Renal cortex interstitium (tissue), 11 donors: ENCODE measurements at regions not wholly inside any gene's neighbourhood (a gene's known extent, or its start where the extent isn't known, plus 50 kb on each side); places are given as distances from the start of the nearest gene placed in this dataset.

Source experiments
- DNase-seq, 11 donors: peaks; one replicate each; pipeline ENCODE4 v3.0.0-alpha.2; 2013; ENCODE audit warnings: low read depth in 9 of 11, low spot score in 4 of 11; ENCODE audit errors: extremely low read depth in 1 of 11

GRCh38 chr13:97621025-97621424, 187.1 kb downstream of the RAP2A start:
- no peak for DNase-seq

- no peak for DNase-seq
These were observed 187.7 kb downstream of the RAP2A start for GRCh38 chr13:97621631-97622030.

GRCh38 chr13:97627566-97627965, 193.6 kb downstream of the RAP2A start:
- peak in 10 of 11 donors; percentile 38 to 77 (median 56) for DNase-seq

- DNase-seq = peak in 1 of 11 donors; percentile 15
These were observed 195.8 kb downstream of the RAP2A start for GRCh38 chr13:97629601-97630272.

GRCh38 chr13:97630725-97631124, 196.8 kb downstream of the RAP2A start:
- no peak for DNase-seq

- DNase-seq = no peak
These were observed 197.2 kb downstream of the RAP2A start for GRCh38 chr13:97631158-97631557.

- DNase-seq = no peak
These were observed 205.3 kb downstream of the RAP2A start for GRCh38 chr13:97639236-97639635.

GRCh38 chr13:97640268-97640667, 206.3 kb downstream of the RAP2A start:
- no peak for DNase-seq

GRCh38 chr13:97648171-97648880, 214.4 kb downstream of the RAP2A start:
- no peak for DNase-seq

GRCh38 chr13:97648881-97649224, 214.9 kb downstream of the RAP2A start:
- DNase-seq = no peak

GRCh38 chr13:97653443-97654140, 219.6 kb downstream of the RAP2A start:
- no peak for DNase-seq

- DNase-seq = no peak
These were observed 220.3 kb downstream of the RAP2A start for GRCh38 chr13:97654236-97654635.

- DNase-seq = no peak
These were observed 224.6 kb downstream of the RAP2A start for GRCh38 chr13:97658556-97658955.

- DNase-seq = peak in 4 of 11 donors; percentile 10 to 24 (median 13)
These were observed 225.6 kb downstream of the RAP2A start for GRCh38 chr13:97659602-97660001.

GRCh38 chr13:97660594-97661260, 226.8 kb downstream of the RAP2A start:
- DNase-seq = peak in 6 of 11 donors; percentile 15 to 38 (median 33)

GRCh38 chr13:97686594-97686993, 252.6 kb downstream of the RAP2A start:
- DNase-seq = no peak

- no peak for DNase-seq
These were observed 258.7 kb downstream of the RAP2A start for GRCh38 chr13:97692628-97693027.

- peak in 1 of 11 donors; percentile 4 for DNase-seq
These were observed 257.8 kb upstream of the IPO5 start for GRCh38 chr13:97695684-97696083.

GRCh38 chr13:97696921-97697320, 256.6 kb upstream of the IPO5 start:
- DNase-seq = no peak
